Trophoblast cell (in vitro differentiated cells and primary cell): ENCODE measurements at regions not wholly inside any gene's neighbourhood (a gene's known extent, or its start where the extent isn't known, plus 50 kb on each side); places are given as distances from the start of the nearest gene placed in this dataset.

Experiments used
- DNase-seq, 2 donors: peaks; one replicate each; pipeline ENCODE4 v3.0.0-alpha.2; 2016
- H2AFZ ChIP-seq: 2 replicates; pipeline ENCODE4 v1.6.1; 2013; ENCODE audit warnings: low read length, moderate library complexity, mild to moderate bottlenecking; ENCODE audit not compliant: insufficient read depth, poor library complexity
- H2AK5ac ChIP-seq: 2 replicates; pipeline ENCODE4 v1.6.1; 2013; ENCODE audit warnings: mild to moderate bottlenecking, low read length
- H2BK120ac ChIP-seq: 2 replicates; pipeline ENCODE4 v1.6.1; 2013; ENCODE audit warnings: low read length, mild to moderate bottlenecking, moderate library complexity; ENCODE audit not compliant: insufficient read depth, poor library complexity
- H2BK12ac ChIP-seq: 2 replicates; pipeline ENCODE4 v1.6.1; 2013; ENCODE audit warnings: mild to moderate bottlenecking, low read length, moderate library complexity
- H2BK5ac ChIP-seq: 2 replicates; pipeline ENCODE4 v1.6.1; 2013; ENCODE audit warnings: low read length, low read depth, moderate library complexity, mild to moderate bottlenecking; ENCODE audit not compliant: poor library complexity
- H3K14ac ChIP-seq: 2 replicates; pipeline ENCODE4 v1.6.1; 2013; ENCODE audit warnings: mild to moderate bottlenecking, low read length
- H3K18ac ChIP-seq: 2 replicates; pipeline ENCODE4 v1.6.1; 2013; ENCODE audit warnings: mild to moderate bottlenecking, low read length
- H3K23ac ChIP-seq: 2 replicates; pipeline ENCODE4 v1.6.1; 2013; ENCODE audit warnings: low read length
- H3K27ac ChIP-seq: 2 replicates; pipeline ENCODE4 v1.5.1; 2013; ENCODE audit warnings: low read depth, mild to moderate bottlenecking, inconsistent platforms, low read length, moderate library complexity
- H3K27me3 ChIP-seq: 2 replicates; pipeline ENCODE4 v1.6.1; 2013; ENCODE audit warnings: inconsistent platforms, mild to moderate bottlenecking, low read length, moderate library complexity; ENCODE audit not compliant: insufficient read depth
- H3K36me3 ChIP-seq, 2 experiments: 1 replicate in 1 of 2; 2 replicates in 1 of 2; pipeline ENCODE4 v1.6.1; 2013; ENCODE audit warnings: low read length in 2 of 2, mild to moderate bottlenecking in 2 of 2, moderate library complexity in 1 of 2; ENCODE audit not compliant: insufficient read depth in 2 of 2, control insufficient read depth in 1 of 2
- H3K4ac ChIP-seq: 2 replicates; pipeline ENCODE4 v1.6.1; 2013; ENCODE audit warnings: low read depth, mild to moderate bottlenecking, low read length, moderate library complexity
- H3K4me1 ChIP-seq, 2 experiments: 1 replicate in 1 of 2; 2 replicates in 1 of 2; pipeline ENCODE4 v1.6.1; 2013; ENCODE audit warnings: low read length in 2 of 2, mild to moderate bottlenecking in 2 of 2, moderate library complexity in 1 of 2; ENCODE audit not compliant: insufficient read depth in 2 of 2, control insufficient read depth in 1 of 2
- H3K4me2 ChIP-seq: 2 replicates; pipeline ENCODE4 v1.6.1; 2013; ENCODE audit warnings: inconsistent platforms, mild to moderate bottlenecking, low read length, moderate library complexity
- H3K4me3 ChIP-seq: 2 replicates; pipeline ENCODE4 v1.5.1; 2013; ENCODE audit warnings: mild to moderate bottlenecking, low read depth, low read length, inconsistent platforms
- H3K79me1 ChIP-seq: one replicate; pipeline ENCODE4 v1.6.1; 2013; ENCODE audit warnings: low read length
- H3K79me2 ChIP-seq: 2 replicates; pipeline ENCODE4 v1.6.1; 2013; ENCODE audit warnings: low read length, mild to moderate bottlenecking; ENCODE audit not compliant: control insufficient read depth, insufficient read depth, poor library complexity
- H3K9ac ChIP-seq: 2 replicates; pipeline ENCODE4 v1.6.1; 2013; ENCODE audit warnings: mild to moderate bottlenecking, low read length
- H3K9me3 ChIP-seq: 2 replicates; pipeline ENCODE4 v1.6.1; 2013; ENCODE audit warnings: low read depth, mild to moderate bottlenecking, control low read depth, inconsistent platforms, low read length; ENCODE audit not compliant: insufficient read depth
- H4K12ac ChIP-seq: 2 replicates; pipeline ENCODE4 v1.6.1; 2013; ENCODE audit warnings: low read depth, mild to moderate bottlenecking, low read length, moderate library complexity
- H4K8ac ChIP-seq: 2 replicates; pipeline ENCODE4 v1.6.1; 2013; ENCODE audit warnings: low read depth, mild to moderate bottlenecking, low read length, moderate library complexity
- H4K91ac ChIP-seq: one replicate; pipeline ENCODE4 v1.6.1; 2013; ENCODE audit warnings: low read depth, mild to moderate bottlenecking, low read length, moderate library complexity
- WGBS: extraction: QIAGEN DNeasy Blood & Tissue Kit; methylation state at CpG from one replicate; pipeline ENCODE4 v1.1.7; 2013; ENCODE audit warnings: missing lambda C conversion rate; ENCODE audit not compliant: insufficient read length, insufficient coverage; ENCODE audit errors: extremely low coverage; 5-methylcytosine and 5-hydroxymethylcytosine counted together

- Histone ChIP-seq H3K27ac (no peak overlapping the region), H3K4ac (no peak overlapping the region), H2BK12ac (no peak overlapping the region), H3K9ac (no peak overlapping the region), H3K27me3 (no peaks in the 10 kb centered on the region), H3K23ac (no peak overlapping the region), H4K12ac (no peak overlapping the region), H3K4me1 (no peaks in the 10 kb centered on the region), H4K91ac (no peak overlapping the region), H3K18ac (no peak overlapping the region), H3K4me2 (no peak overlapping the region), H3K79me1 (no peaks in the 10 kb centered on the region), H3K9me3 (peaks cover 2% of the 10 kb centered on the region), H3K79me2 (no peaks in the 10 kb centered on the region), H3K14ac (no peak overlapping the region), H4K8ac (no peak overlapping the region), H2BK5ac (no peak overlapping the region), H3K36me3 (no peaks in the 10 kb centered on the region), H2AK5ac (no peak overlapping the region), H2BK120ac (no peak overlapping the region), H2AFZ (no peak overlapping the region), H3K4me3 (no peak overlapping the region)
- no peak for DNase-seq
- WGBS = no CpG with 5 or more reads among the region's 14 CpGs
These were observed 420.8 kb upstream of the IRX4 start for GRCh38 chr5:2303431-2304100.

- Histone ChIP-seq H3K4me1 (no peaks in the 10 kb centered on the region), H3K27me3 (no peaks in the 10 kb centered on the region), H2AK5ac (no peak overlapping the region), H3K4me2 (no peak overlapping the region), H3K36me3 (no peaks in the 10 kb centered on the region), H3K79me2 (no peaks in the 10 kb centered on the region), H4K12ac (no peak overlapping the region), H4K91ac (no peak overlapping the region), H2BK12ac (no peak overlapping the region), H3K9ac (no peak overlapping the region), H2BK120ac (no peak overlapping the region), H3K4me3 (no peak overlapping the region), H4K8ac (no peak overlapping the region), H3K23ac (no peak overlapping the region), H3K14ac (no peak overlapping the region), H2AFZ (no peak overlapping the region), H3K18ac (no peak overlapping the region), H3K79me1 (no peaks in the 10 kb centered on the region), H3K9me3 (peaks cover 2% of the 10 kb centered on the region), H3K27ac (no peak overlapping the region), H2BK5ac (no peak overlapping the region), H3K4ac (no peak overlapping the region)
- WGBS = no CpG with 5 or more reads among the region's 16 CpGs
- no peak for DNase-seq
These were observed 419.4 kb upstream of the IRX4 start for GRCh38 chr5:2302169-2302568.

GRCh38 chr5:2300861-2301574 lies 418.3 kb upstream of the IRX4 start:
- no peak overlapping the region for H3K18ac ChIP-seq
- no peak overlapping the region for H4K8ac ChIP-seq
- no peaks in the 10 kb centered on the region for H3K36me3 ChIP-seq
- no peak overlapping the region for H2AFZ ChIP-seq
- no peak overlapping the region for H3K27ac ChIP-seq
- H2BK5ac ChIP-seq = no peak overlapping the region
- no peak overlapping the region for H4K91ac ChIP-seq
- H3K23ac ChIP-seq = no peak overlapping the region
- WGBS = no CpG with 5 or more reads among the region's 22 CpGs
- H3K4me2 ChIP-seq = no peak overlapping the region
- DNase-seq = no peak
- no peaks in the 10 kb centered on the region for H3K4me1 ChIP-seq
- H3K9me3 ChIP-seq = peaks cover 2% of the 10 kb centered on the region
- no peaks in the 10 kb centered on the region for H3K27me3 ChIP-seq
- H3K79me2 ChIP-seq = no peaks in the 10 kb centered on the region
- no peak overlapping the region for H3K4ac ChIP-seq
- no peak overlapping the region for H2BK120ac ChIP-seq
- no peak overlapping the region for H2BK12ac ChIP-seq
- H3K79me1 ChIP-seq = no peaks in the 10 kb centered on the region
- H3K14ac ChIP-seq = no peak overlapping the region
- H3K4me3 ChIP-seq = no peak overlapping the region
- H2AK5ac ChIP-seq = no peak overlapping the region
- no peak overlapping the region for H4K12ac ChIP-seq
- no peak overlapping the region for H3K9ac ChIP-seq

GRCh38 chr5:2300421-2300820 lies 417.7 kb upstream of the IRX4 start:
- Histone ChIP-seq H3K27ac (no peak overlapping the region), H3K14ac (no peak overlapping the region), H2BK120ac (no peak overlapping the region), H3K27me3 (no peaks in the 10 kb centered on the region), H2BK5ac (no peak overlapping the region), H3K23ac (no peak overlapping the region), H3K4ac (no peak overlapping the region), H3K4me2 (no peak overlapping the region), H4K91ac (no peak overlapping the region), H3K4me3 (no peak overlapping the region), H4K8ac (no peak overlapping the region), H3K36me3 (no peaks in the 10 kb centered on the region), H2AK5ac (no peak overlapping the region), H3K4me1 (no peaks in the 10 kb centered on the region), H3K9ac (no peak overlapping the region), H3K79me2 (no peaks in the 10 kb centered on the region), H4K12ac (no peak overlapping the region), H2BK12ac (no peak overlapping the region), H3K18ac (no peak overlapping the region), H2AFZ (no peak overlapping the region), H3K79me1 (no peaks in the 10 kb centered on the region), H3K9me3 (peaks cover 2% of the 10 kb centered on the region)
- no CpG with 5 or more reads among the region's 11 CpGs for WGBS
- DNase-seq = no peak
